ENCODE measurements at regions not wholly inside any gene's neighbourhood (a gene's known extent, or its start where the extent isn't known, plus 50 kb on each side); places are given as distances from the start of the nearest gene placed in this dataset.

GRCh38 chr6:15981956-15982355, 146.9 kb upstream of the MYLIP start:
- Histone ChIP-seq H4K20me1 (ENCODE audit: low read length) (no peaks in the 10 kb centered on the region), H3K9ac (ENCODE audit: low read length) (no peak overlapping the region), H3K4me1 (ENCODE audit: insufficient read depth, low read length) (no peaks in the 10 kb centered on the region), H3K4me2 (ENCODE audit: low read length) (no peak overlapping the region), H3K4me3 (ENCODE audit: low read length) (no peak overlapping the region), H3K79me2 (ENCODE audit: low read length) (no peaks in the 10 kb centered on the region), H3K27ac (ENCODE audit: low read length) (no peak overlapping the region), H3K27me3 (ENCODE audit: low read length) (peaks cover 16% of the 10 kb centered on the region; the same call in 1 of the 2 replicates), H2AFZ (ENCODE audit: low read length) (no peak overlapping the region), H3K36me3 (ENCODE audit: low read depth, low read length) (no peaks in the 10 kb centered on the region), H3K9me2 (replicated peaks; ENCODE audit: low read length) (no peaks in the 10 kb centered on the region), H3F3A (ENCODE audit: low read length, unreplicated experiment) (no peaks in the 10 kb centered on the region), H3K9me3 (ENCODE audit: low read length) (no peaks in the 10 kb centered on the region)
- BruUV-seq (replicated peaks), result no TSS peak
- POLR2A ChIA-PET (ENCODE audit: unreplicated experiment), result no interaction called here
- no peak for DNase-seq
- no peak for ATAC-seq
- CTCF ChIA-PET, result interaction anchor here (0.6 kb wide), 1 partner anchor 88 kb away, joined by 4 read pairs; no protein-coding TSS in a partner anchor
- intact Hi-C loops (cut with micrococcal nuclease), result no loop called here
- TF ChIP-seq, protein P1, sequence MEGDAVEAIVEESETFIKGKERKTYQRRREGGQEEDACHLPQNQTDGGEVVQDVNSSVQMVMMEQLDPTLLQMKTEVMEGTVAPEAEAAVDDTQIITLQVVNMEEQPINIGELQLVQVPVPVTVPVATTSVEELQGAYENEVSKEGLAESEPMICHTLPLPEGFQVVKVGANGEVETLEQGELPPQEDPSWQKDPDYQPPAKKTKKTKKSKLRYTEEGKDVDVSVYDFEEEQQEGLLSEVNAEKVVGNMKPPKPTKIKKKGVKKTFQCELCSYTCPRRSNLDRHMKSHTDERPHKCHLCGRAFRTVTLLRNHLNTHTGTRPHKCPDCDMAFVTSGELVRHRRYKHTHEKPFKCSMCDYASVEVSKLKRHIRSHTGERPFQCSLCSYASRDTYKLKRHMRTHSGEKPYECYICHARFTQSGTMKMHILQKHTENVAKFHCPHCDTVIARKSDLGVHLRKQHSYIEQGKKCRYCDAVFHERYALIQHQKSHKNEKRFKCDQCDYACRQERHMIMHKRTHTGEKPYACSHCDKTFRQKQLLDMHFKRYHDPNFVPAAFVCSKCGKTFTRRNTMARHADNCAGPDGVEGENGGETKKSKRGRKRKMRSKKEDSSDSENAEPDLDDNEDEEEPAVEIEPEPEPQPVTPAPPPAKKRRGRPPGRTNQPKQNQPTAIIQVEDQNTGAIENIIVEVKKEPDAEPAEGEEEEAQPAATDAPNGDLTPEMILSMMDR (conservative IDR thresholded peaks at IDR 0.05; ENCODE audit: low read depth, low read length), result no peak
- TF ChIP-seq EZH2phosphoT487 (IDR thresholded peaks at IDR 0.05; ENCODE audit: borderline replicate concordance, low read length) (no peak), EZH2 (IDR thresholded peaks at IDR 0.05; ENCODE audit: low read length, unreplicated experiment) (no peak)

DNA sequence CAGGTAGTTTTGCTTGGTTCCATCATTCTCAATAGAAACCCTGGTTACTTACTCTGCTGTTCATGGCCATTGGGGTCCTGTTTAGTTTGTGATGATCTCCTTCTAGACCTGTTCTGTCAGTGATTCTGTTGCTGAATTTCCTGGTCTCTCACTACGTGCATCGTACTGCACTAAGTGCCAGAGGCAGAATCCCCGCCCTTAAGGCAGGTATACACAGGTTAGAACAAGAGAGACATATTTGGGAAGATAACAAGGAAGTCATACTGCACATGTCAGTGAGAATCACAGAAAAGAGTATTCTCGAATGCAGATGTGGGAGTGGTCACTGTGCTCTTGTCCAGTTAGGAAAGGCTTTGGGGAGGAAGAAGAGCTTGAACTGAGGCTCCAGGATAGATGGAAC, 148.1 kb upstream of the MYLIP start:
- ATAC-seq (no peak), DNase-seq (no peak)
- Histone ChIP-seq H3K9me3 (ENCODE audit: low read length) (no peaks in the 10 kb centered on the region), H2AFZ (ENCODE audit: low read length) (no peak overlapping the region), H3F3A (ENCODE audit: low read length, unreplicated experiment) (no peaks in the 10 kb centered on the region), H3K36me3 (ENCODE audit: low read depth, low read length) (no peaks in the 10 kb centered on the region), H3K4me3 (ENCODE audit: low read length) (no peak overlapping the region), H4K20me1 (ENCODE audit: low read length) (no peaks in the 10 kb centered on the region), H3K27ac (ENCODE audit: low read length) (no peak overlapping the region), H3K9me2 (replicated peaks; ENCODE audit: low read length) (no peaks in the 10 kb centered on the region), H3K4me2 (ENCODE audit: low read length) (no peak overlapping the region), H3K4me1 (ENCODE audit: insufficient read depth, low read length) (no peaks in the 10 kb centered on the region), H3K27me3 (ENCODE audit: low read length) (peaks cover 16% of the 10 kb centered on the region; the same call in 1 of the 2 replicates), H3K9ac (ENCODE audit: low read length) (no peak overlapping the region), H3K79me2 (ENCODE audit: low read length) (no peaks in the 10 kb centered on the region)
- ChIA-PET POLR2A (ENCODE audit: unreplicated experiment) (interaction anchor here (0.6 kb wide), 1 partner anchor 29 kb away, joined by 4 read pairs; no protein-coding TSS in a partner anchor), CTCF (no interaction called here)
- BruUV-seq (replicated peaks), result no TSS peak
- intact Hi-C loops (cut with micrococcal nuclease), result no loop called here
- TF ChIP-seq, protein P1 (conservative IDR thresholded peaks at IDR 0.05; ENCODE audit: low read depth, low read length), result no peak
- TF ChIP-seq EZH2 (IDR thresholded peaks at IDR 0.05; ENCODE audit: low read length, unreplicated experiment) (no peak), EZH2phosphoT487 (IDR thresholded peaks at IDR 0.05; ENCODE audit: borderline replicate concordance, low read length) (no peak)

DNA sequence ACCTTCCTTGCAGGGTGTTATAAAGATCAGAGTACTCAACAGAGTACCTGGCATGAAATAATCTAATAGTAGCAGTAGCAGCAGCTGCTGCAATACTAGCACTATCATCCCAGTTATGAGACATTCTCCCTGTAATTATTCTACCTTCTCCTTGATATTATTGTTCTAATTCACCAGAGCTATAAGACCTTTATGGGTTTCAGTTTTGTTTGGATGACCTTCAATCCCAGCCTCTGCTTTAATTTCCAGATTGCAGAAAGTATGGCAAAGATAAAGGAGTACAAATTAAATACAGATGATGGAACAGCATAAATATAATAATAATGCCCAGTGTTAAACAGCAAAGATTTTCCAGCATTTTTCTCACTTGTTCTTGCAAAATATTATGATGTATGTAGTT, 150.5 kb upstream of the MYLIP start:
- CTCF ChIA-PET, result no interaction called here

More for the DNA sequence above, 150.5 kb upstream of the MYLIP start:
- Histone ChIP-seq H3K36me3 (ENCODE audit: low read depth, low read length) (no peaks in the 10 kb centered on the region), H3K27me3 (ENCODE audit: low read length) (peaks cover 16% of the 10 kb centered on the region; the same call in 1 of the 2 replicates), H4K20me1 (ENCODE audit: low read length) (no peaks in the 10 kb centered on the region), H3K9me3 (ENCODE audit: low read length) (no peaks in the 10 kb centered on the region), H3K4me3 (ENCODE audit: low read length) (no peak overlapping the region), H3K9ac (ENCODE audit: low read length) (no peak overlapping the region), H3K27ac (ENCODE audit: low read length) (no peak overlapping the region), H3K79me2 (ENCODE audit: low read length) (no peaks in the 10 kb centered on the region), H3K4me1 (ENCODE audit: insufficient read depth, low read length) (no peaks in the 10 kb centered on the region), H3F3A (ENCODE audit: low read length, unreplicated experiment) (no peaks in the 10 kb centered on the region), H2AFZ (ENCODE audit: low read length) (no peak overlapping the region), H3K9me2 (replicated peaks; ENCODE audit: low read length) (no peaks in the 10 kb centered on the region), H3K4me2 (ENCODE audit: low read length) (no peak overlapping the region)
- ATAC-seq (no peak), DNase-seq (no peak)
- BruUV-seq (replicated peaks), result no TSS peak
- TF ChIP-seq EZH2phosphoT487 (IDR thresholded peaks at IDR 0.05; ENCODE audit: borderline replicate concordance, low read length) (no peak), EZH2 (IDR thresholded peaks at IDR 0.05; ENCODE audit: low read length, unreplicated experiment) (no peak)
- TF ChIP-seq, protein P1 (conservative IDR thresholded peaks at IDR 0.05; ENCODE audit: low read depth, low read length), result no peak
- intact Hi-C loops (cut with micrococcal nuclease), result no loop called here
- POLR2A ChIA-PET (ENCODE audit: unreplicated experiment), result no interaction called here
